ENCODE measurements at regions not wholly inside any gene's neighbourhood (a gene's known extent, or its start where the extent isn't known, plus 50 kb on each side); places are given as distances from the start of the nearest gene placed in this dataset.
"Not testable (repeated sequence)": the region's sequence is repeated elsewhere in the genome, so short reads cannot be mapped to it uniquely, and the experiment has no call there.

DNA sequence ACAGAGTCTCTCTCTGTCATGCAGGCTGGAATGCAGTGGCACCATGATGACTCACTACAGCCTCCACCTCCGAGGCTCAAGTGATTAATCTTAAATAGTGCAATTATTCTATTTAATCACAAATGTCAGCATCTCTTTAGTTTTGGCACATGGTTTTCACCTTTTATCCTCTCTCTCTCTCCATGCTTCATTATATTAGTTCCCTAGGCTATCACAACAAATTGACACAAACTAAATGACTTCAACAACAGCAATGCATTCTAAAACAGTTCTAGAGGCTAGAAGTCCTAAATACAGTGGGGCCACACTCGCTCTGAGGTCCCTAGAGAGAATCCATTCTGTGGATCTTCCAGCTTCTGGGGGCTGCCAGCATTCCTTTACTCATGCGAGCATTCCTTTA lies 178.2 kb upstream of the ZNG1F start:
- H3K9ac ChIP-seq (ENCODE audit: low read depth, low read length); H3K4me1 ChIP-seq (ENCODE audit: insufficient read depth, low read length); H3K36me3 ChIP-seq (ENCODE audit: insufficient read depth, low read length); H3K9me3 ChIP-seq (ENCODE audit: control insufficient read depth, insufficient read depth, low read length): not testable (repeated sequence)

DNA sequence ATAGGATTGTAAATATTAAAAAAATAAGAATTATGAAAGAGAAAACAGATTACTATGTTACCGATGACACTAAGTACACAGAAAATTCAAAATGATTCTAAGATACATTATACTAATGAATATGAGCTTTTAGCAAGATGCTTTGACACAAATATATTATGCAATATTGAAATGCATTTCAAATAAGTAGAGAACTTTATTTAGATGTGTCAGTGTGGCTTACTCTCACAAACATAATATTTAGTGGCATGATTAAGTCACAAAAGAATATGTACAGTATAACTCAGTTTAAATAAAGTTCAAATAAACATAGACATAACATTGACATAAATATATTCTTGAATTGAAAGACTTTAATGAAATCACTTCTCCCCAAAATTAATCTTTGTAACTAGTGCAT lies 172.7 kb upstream of the ZNG1F start:
- H3K9me3 ChIP-seq (ENCODE audit: control insufficient read depth, insufficient read depth, low read length); H3K36me3 ChIP-seq (ENCODE audit: insufficient read depth, low read length); H3K9ac ChIP-seq (ENCODE audit: low read depth, low read length); H3K4me1 ChIP-seq (ENCODE audit: insufficient read depth, low read length): not testable (repeated sequence)

DNA sequence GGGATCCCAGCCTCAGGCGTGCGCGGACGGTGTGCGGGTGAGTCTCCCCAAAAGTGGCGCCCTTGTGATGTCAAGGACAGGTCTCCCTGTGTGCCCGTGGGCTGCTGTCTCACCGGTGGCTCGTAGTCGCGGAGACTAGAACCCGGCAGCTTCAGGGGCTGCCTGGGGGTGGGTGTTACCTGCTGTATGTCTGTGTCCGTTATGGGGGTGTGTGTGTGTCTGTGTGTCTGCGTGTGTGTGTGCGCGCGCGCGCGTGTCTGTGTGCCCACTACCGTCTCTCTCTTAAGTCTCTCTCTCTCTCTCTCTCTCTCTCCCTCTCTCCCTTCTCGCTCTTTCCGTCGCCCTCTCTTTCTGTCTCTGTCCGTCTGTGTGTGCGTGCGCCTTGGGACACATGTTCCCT lies 170.0 kb upstream of the ZNG1F start:
- H3K9me3 ChIP-seq (ENCODE audit: control insufficient read depth, insufficient read depth, low read length); H3K36me3 ChIP-seq (ENCODE audit: insufficient read depth, low read length); H3K4me1 ChIP-seq (ENCODE audit: insufficient read depth, low read length): not testable (repeated sequence)
- H3K9ac ChIP-seq (ENCODE audit: low read depth, low read length) = peak overlapping the region; percentile 58; the same call in 1 of the 2 replicates

- not testable (repeated sequence) for H3K36me3 ChIP-seq (ENCODE audit: insufficient read depth, low read length); H3K4me1 ChIP-seq (ENCODE audit: insufficient read depth, low read length); H3K9me3 ChIP-seq (ENCODE audit: control insufficient read depth, insufficient read depth, low read length)
- peak overlapping the region; percentile 58; the same call in 1 of the 2 replicates for H3K9ac ChIP-seq (ENCODE audit: low read depth, low read length)
These were observed 169.6 kb upstream of the ZNG1F start for GRCh38 chr9:41358682-41359081.

- not testable (repeated sequence) for H3K36me3 ChIP-seq (ENCODE audit: insufficient read depth, low read length); H3K4me1 ChIP-seq (ENCODE audit: insufficient read depth, low read length); H3K9ac ChIP-seq (ENCODE audit: low read depth, low read length); H3K9me3 ChIP-seq (ENCODE audit: control insufficient read depth, insufficient read depth, low read length)
These were observed 168.8 kb upstream of the ZNG1F start for GRCh38 chr9:41357918-41358404.

- H3K4me1 ChIP-seq (ENCODE audit: insufficient read depth, low read length); H3K9ac ChIP-seq (ENCODE audit: low read depth, low read length); H3K9me3 ChIP-seq (ENCODE audit: control insufficient read depth, insufficient read depth, low read length); H3K36me3 ChIP-seq (ENCODE audit: insufficient read depth, low read length): not testable (repeated sequence)
These were observed 168.2 kb upstream of the ZNG1F start for GRCh38 chr9:41357350-41357748.

DNA sequence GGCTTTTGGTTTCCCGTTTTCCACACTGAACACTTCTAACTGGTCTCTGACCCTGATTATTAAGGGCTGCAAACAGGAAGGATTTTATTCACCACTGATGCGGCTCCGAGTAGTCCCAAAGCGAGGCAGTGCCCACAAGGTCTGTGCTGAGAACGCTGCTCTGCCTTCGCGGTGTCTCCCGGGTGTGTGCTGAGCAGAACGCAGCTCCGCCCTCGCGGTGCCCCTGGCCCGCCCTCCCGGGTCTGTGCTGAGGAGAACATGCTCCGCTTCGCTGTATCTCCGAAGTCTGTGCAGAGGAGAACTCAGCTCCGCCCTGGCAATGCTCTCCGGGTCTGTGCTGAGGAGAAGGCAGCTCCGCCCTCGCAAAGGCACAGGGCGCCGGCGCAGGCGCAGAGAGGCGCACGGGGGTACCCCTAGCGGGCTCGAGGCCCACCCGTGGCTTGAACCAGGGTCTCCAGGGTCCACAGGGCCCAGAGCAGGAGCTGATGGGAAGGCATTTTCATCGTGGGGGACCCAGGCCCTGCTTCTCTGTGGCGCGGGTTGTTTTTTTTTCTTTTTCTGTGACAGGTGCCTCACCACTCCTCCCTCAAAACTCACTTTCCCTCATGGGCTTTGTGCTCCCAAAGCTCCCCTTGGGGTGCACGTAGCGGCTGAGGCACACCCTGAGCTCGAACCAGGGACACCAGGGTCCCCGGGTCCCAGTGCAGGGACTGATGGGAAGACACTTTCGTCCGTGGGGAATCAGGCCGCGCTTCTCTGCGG lies 167.7 kb upstream of the ZNG1F start:
- not testable (repeated sequence) for H3K9me3 ChIP-seq (ENCODE audit: control insufficient read depth, insufficient read depth, low read length); H3K4me1 ChIP-seq (ENCODE audit: insufficient read depth, low read length); H3K36me3 ChIP-seq (ENCODE audit: insufficient read depth, low read length); H3K9ac ChIP-seq (ENCODE audit: low read depth, low read length)

- H3K4me1 ChIP-seq (ENCODE audit: insufficient read depth, low read length); H3K9me3 ChIP-seq (ENCODE audit: control insufficient read depth, insufficient read depth, low read length); H3K36me3 ChIP-seq (ENCODE audit: insufficient read depth, low read length); H3K9ac ChIP-seq (ENCODE audit: low read depth, low read length): not testable (repeated sequence)
These were observed 166.8 kb upstream of the ZNG1F start for GRCh38 chr9:41355712-41356450.

- H3K4me1 ChIP-seq (ENCODE audit: insufficient read depth, low read length); H3K9me3 ChIP-seq (ENCODE audit: control insufficient read depth, insufficient read depth, low read length); H3K36me3 ChIP-seq (ENCODE audit: insufficient read depth, low read length); H3K9ac ChIP-seq (ENCODE audit: low read depth, low read length): not testable (repeated sequence)
These were observed 165.9 kb upstream of the ZNG1F start for GRCh38 chr9:41354978-41355377.

DNA sequence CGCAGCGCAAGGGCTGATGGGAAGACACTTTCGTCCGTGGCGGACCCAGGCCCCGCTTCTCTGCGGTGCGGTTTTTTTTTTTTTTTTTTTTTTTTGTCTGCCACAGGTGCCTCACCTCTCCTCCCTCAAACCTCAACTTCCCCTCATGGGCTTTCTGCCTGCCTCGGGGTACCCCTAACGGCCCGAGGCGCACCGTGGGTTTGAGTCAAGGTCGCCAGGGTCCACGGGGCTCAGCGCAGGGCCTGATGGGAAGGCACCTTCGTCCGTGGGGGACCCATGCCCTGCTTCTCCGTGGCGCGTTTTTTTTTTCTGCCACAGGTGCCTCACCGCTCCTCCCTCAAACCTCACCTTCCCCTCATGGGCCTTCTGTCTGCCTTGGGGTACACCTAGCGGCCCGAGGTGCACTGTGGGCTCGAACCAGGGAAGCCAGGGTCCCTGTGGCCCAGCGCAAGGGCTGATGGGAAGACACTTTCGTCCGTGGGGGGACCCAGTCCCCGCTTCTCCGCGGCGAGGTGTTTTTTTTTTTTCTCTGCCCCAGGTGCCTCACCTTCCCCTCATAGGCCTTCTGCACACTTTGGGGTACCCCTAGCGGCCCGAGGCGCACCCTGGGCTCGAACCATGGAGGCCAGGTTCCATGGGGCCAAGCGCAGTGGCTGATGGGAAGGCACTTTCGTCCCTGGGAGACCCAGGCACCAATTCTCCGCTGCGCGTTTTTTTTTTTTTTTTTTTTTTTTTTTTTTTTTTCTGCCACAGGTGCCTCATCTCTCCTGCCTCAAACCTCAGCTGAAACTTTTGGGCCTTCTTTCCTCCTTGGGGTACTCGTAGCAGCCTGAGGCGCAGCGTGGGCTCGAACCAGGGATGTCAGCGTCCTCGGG lies 165.2 kb upstream of the ZNG1F start:
- not testable (repeated sequence) for H3K9me3 ChIP-seq (ENCODE audit: control insufficient read depth, insufficient read depth, low read length); H3K4me1 ChIP-seq (ENCODE audit: insufficient read depth, low read length); H3K36me3 ChIP-seq (ENCODE audit: insufficient read depth, low read length); H3K9ac ChIP-seq (ENCODE audit: low read depth, low read length)

DNA sequence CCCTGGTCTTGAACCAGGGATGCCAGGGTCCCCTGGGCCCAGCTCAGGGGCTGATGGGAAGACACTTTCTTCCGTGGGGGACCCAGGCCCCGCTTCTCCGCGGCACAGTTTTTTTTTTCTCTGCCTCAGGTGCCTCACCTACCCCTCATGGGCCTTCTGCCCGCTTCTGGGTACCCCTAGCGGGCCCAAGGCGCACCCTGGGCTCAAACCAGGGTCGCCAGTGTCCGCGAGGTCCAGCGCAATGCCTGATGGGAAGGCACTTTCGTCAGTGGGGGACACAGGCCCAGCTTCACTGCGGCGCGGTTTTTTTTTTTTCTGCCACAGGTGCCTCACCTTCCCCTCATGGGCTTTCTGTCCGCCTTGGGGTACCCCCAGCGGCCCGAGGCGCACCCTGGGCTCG lies 163.9 kb upstream of the ZNG1F start:
- not testable (repeated sequence) for H3K4me1 ChIP-seq (ENCODE audit: insufficient read depth, low read length); H3K9ac ChIP-seq (ENCODE audit: low read depth, low read length); H3K9me3 ChIP-seq (ENCODE audit: control insufficient read depth, insufficient read depth, low read length); H3K36me3 ChIP-seq (ENCODE audit: insufficient read depth, low read length)

GRCh38 chr9:41352390-41352789 lies 163.3 kb upstream of the ZNG1F start:
- not testable (repeated sequence) for H3K9me3 ChIP-seq (ENCODE audit: control insufficient read depth, insufficient read depth, low read length); H3K36me3 ChIP-seq (ENCODE audit: insufficient read depth, low read length); H3K4me1 ChIP-seq (ENCODE audit: insufficient read depth, low read length); H3K9ac ChIP-seq (ENCODE audit: low read depth, low read length)

- H3K36me3 ChIP-seq (ENCODE audit: insufficient read depth, low read length); H3K4me1 ChIP-seq (ENCODE audit: insufficient read depth, low read length); H3K9me3 ChIP-seq (ENCODE audit: control insufficient read depth, insufficient read depth, low read length): not testable (repeated sequence)
These were observed 158.8 kb upstream of the ZNG1F start for GRCh38 chr9:41347893-41348292.

DNA sequence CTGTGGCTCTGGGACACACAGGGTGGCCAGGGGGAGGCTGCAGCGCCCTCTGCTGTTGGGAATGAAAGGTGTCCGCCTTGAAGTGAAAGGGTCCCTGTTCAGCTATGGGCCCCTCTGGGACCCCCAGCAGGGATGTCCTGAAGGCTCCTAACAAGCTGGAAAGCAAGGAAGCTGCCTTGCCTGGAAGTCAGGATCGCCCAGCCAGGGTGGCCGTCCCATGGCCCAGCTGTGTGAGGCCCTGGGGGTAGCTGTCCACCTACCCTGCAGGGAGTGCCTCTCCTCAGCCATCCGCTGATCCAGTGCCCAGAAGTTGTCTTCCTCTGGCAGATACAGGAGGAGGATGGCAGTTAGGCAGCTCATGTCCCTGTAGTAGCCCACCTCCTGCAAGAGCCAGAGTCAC lies 143.4 kb upstream of the ZNG1F start:
- not testable (repeated sequence) for H3K9ac ChIP-seq (ENCODE audit: low read depth, low read length); H3K4me1 ChIP-seq (ENCODE audit: insufficient read depth, low read length); H3K9me3 ChIP-seq (ENCODE audit: control insufficient read depth, insufficient read depth, low read length); H3K36me3 ChIP-seq (ENCODE audit: insufficient read depth, low read length)

More at GRCh38 chr9:41347893-41348292, 158.8 kb upstream of the ZNG1F start:
- H3K9ac ChIP-seq (ENCODE audit: low read depth, low read length) = not testable (repeated sequence)

DNA sequence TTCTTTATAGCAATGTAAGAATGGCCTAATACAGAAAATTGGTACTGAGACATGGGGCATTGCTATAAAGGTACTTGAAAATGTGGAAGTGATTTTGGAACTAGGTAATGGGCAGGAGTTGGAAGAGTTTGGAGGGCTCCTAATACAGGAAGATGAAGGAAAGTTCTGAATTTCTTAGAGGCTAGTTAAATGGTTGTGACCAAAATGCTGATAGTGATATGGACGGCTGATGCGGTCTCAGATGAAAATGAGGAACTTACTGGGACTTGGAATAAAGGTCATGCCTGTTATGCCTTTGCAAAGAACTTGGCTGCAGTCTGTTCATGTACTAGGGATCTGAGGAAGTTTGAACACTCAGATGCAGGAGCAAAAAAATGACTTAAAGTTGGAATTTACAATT lies 132.2 kb upstream of the ZNG1F start:
- not testable (repeated sequence) for H3K36me3 ChIP-seq (ENCODE audit: insufficient read depth, low read length); H3K9ac ChIP-seq (ENCODE audit: low read depth, low read length); H3K9me3 ChIP-seq (ENCODE audit: control insufficient read depth, insufficient read depth, low read length); H3K4me1 ChIP-seq (ENCODE audit: insufficient read depth, low read length)
